ENCODE measurements at regions not wholly inside any gene's neighbourhood (a gene's known extent, or its start where the extent isn't known, plus 50 kb on each side); places are given as distances from the start of the nearest gene placed in this dataset.
"Not testable (repeated sequence)": the region's sequence is repeated elsewhere in the genome, so short reads cannot be mapped to it uniquely, and the experiment has no call there.

- no peak for ATAC-seq
- DNase-seq (ENCODE audit: low spot score), result no peak
Observed at GRCh38 chr6:156250593-156250992, 526.6 kb upstream of the ARID1B start.

- no peak for DNase-seq (ENCODE audit: low spot score)
- no peak for ATAC-seq
Observed at GRCh38 chr6:156242206-156242605, 535.0 kb upstream of the ARID1B start.

GRCh38 chr6:156231026-156231765, 546.0 kb upstream of the ARID1B start:
- ATAC-seq (no peak), DNase-seq (ENCODE audit: low spot score) (no peak)

- no peak for ATAC-seq
Observed at GRCh38 chr6:156219973-156220372, 557.2 kb upstream of the ARID1B start.

GRCh38 chr6:156205678-156206077, 571.5 kb upstream of the ARID1B start:
- no peak for ATAC-seq
- DNase-seq (ENCODE audit: low spot score), result no peak

More at GRCh38 chr6:156219973-156220372, 557.2 kb upstream of the ARID1B start:
- DNase-seq (ENCODE audit: low spot score), result no peak

DNA sequence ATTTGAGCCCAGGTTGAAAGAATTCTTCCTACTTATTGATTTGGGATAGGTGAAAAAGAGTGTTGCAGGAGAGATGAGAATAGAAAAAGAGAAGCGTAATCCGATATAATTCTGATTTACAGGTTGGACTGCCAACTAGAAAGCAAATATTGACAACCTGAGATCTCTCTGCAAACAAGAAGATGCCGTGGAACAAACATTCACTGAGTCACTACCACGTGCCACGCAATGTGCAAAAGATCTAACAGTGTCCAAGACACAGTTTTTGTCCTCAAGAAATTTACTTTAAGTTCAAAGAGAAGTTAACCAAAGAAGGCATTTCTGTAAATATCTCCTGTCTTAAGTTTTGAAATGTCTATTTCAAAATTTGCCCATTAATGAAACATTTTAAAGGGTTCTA, 578.0 kb upstream of the ARID1B start:
- ATAC-seq, result no peak
- no peak for DNase-seq (ENCODE audit: low spot score)

DNA sequence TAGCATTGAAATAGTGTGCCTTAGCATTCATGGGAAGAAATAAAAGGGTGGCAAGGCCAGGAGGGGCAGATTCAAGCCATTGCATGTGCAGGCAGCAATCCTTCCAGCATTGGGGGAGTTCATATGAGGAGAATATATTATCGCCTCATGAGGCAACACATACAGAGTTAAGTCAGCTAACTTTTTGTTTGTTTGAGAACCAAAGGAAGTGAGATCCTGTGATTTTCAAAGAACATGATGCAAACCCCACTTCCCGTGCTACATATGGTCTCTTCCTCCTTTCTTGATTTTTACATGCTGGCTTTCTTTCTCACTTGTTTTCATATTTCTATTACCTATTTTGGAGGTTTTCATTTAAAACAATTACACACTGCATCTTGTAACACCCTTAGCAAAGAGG, 579.7 kb upstream of the ARID1B start:
- ATAC-seq, result no peak
- no peak for DNase-seq (ENCODE audit: low spot score)

DNA sequence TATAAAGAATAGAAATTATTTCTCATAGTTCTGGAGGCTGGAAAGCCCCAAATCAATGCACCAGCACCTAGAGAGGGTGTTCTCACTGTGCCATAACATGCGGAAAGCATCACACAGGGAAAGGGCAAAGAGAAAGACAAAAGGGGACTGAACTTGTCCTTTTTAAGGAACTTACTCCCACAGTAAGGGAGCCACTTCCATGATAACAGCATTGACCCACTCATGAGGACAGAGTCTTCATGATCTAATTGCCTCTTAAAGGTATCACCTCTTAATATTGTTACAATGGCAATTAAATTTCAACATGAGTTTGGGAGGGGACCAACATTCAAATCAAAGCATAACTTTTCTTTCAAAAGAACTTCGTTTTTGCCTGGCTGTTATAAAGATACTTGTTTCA, 582.2 kb upstream of the ARID1B start:
- ATAC-seq, result no peak
- no peak for DNase-seq (ENCODE audit: low spot score)

- DNase-seq (ENCODE audit: low spot score) (no peak), ATAC-seq (no peak)
Observed at GRCh38 chr6:156193381-156193780, 583.8 kb upstream of the ARID1B start.

GRCh38 chr6:156191895-156192294, 585.3 kb upstream of the ARID1B start:
- ATAC-seq, result no peak
- no peak for DNase-seq (ENCODE audit: low spot score)

DNA sequence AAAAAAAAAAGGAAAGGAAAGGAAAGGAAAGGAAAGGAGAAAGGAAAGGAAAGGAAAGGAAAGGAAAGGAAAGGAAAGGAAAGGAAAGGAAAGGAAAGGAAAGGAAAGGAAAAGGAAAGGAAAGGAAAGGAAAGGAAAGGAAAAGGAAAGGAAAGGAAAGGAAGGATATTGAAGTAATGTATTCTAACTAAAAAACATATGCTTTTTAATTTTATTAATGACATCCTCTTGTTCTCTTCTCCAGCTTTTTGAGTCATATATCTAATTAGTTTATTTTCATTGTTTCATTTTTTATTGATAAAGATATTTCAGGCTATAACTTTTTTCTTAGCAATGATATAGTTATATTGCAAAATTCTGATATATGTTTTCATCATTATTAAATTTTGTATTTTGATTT, 585.8 kb upstream of the ARID1B start:
- not testable (repeated sequence) for DNase-seq (ENCODE audit: low spot score); ATAC-seq

GRCh38 chr6:156190270-156190669, 586.9 kb upstream of the ARID1B start:
- DNase-seq (ENCODE audit: low spot score) (no peak), ATAC-seq (no peak)

DNA sequence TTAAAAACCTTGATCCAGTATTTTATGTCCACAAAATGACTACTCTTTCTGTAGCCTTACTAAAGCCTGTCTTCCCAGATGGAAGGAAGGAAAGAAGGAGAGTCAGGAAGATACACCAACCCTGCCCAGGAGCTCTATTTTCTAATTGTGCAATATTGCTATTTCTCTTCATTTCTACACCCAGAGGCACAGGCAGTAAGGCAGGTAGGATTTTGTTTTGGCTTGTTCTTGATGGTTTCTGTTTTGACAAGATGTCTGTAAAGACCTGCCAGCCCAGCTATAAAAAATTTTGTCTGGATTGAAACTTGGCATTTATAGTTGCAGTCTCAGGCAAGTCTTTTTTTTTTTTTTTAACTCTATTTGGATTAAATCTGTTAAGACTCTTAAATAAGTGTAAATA, 587.5 kb upstream of the ARID1B start:
- ATAC-seq (no peak), DNase-seq (ENCODE audit: low spot score) (no peak)

- DNase-seq (ENCODE audit: low spot score), result no peak
- no peak for ATAC-seq
Observed at GRCh38 chr6:156189195-156189594, 588.0 kb upstream of the ARID1B start.

GRCh38 chr6:156185113-156185512, 592.1 kb upstream of the ARID1B start:
- DNase-seq (ENCODE audit: low spot score), result no peak
- ATAC-seq, result no peak

GRCh38 chr6:156183678-156184077, 593.5 kb upstream of the ARID1B start:
- DNase-seq (ENCODE audit: low spot score) (no peak), ATAC-seq (no peak)

DNA sequence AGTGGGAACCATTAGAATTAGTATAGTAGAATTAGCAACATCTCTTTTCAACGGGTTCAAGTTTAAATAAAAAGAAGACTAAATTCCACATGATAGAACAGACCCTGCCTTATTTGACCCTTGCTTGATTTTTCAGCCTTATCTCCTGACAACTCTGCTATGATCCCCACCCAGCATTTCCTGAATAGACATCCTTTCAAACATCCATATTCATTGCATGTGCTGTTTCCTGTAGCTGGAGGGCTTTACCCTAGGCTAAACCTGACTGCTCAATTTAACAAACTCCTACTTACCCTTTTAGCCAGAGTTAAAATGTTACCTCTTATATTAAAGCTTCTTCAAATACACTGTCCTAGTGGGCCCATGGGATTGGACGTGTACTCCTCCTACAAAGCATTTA, 594.8 kb upstream of the ARID1B start:
- ATAC-seq, result no peak
- no peak for DNase-seq (ENCODE audit: low spot score)

- DNase-seq (ENCODE audit: low spot score) (no peak), ATAC-seq (no peak)
Observed at GRCh38 chr6:156181506-156181905, 595.7 kb upstream of the ARID1B start.

- DNase-seq (ENCODE audit: low spot score), result no peak
- ATAC-seq, result peak; percentile 53
Observed at GRCh38 chr6:156175971-156176421, 601.2 kb upstream of the ARID1B start.

- ATAC-seq (no peak), DNase-seq (ENCODE audit: low spot score) (no peak)
Observed at GRCh38 chr6:156175433-156175832, 601.7 kb upstream of the ARID1B start.

GRCh38 chr6:156174031-156174890, 602.9 kb upstream of the ARID1B start:
- no peak for DNase-seq (ENCODE audit: low spot score)
- no peak for ATAC-seq

DNA sequence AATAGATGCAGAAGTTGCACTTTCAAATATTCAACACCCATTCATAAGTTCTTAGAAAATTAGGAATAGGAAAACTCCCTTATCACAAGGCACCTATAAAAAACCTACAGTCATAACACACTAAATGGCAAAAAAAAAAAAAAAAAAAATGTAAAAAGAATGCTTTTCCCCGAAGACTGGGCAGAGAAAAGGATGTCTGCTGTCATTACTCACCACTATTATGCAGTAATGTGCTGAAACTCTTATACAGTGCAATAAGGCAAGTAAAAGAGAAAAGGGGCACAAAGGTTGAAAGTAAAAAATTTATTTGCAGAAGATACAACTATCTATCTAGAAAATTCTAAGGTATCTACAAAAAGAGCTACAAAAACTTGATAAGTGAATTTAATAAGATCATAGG, 607.8 kb upstream of the ARID1B start:
- ATAC-seq (no peak), DNase-seq (ENCODE audit: low spot score) (no peak)
